ENCODE measurements at regions not wholly inside any gene's neighbourhood (a gene's known extent, or its start where the extent isn't known, plus 50 kb on each side); places are given as distances from the start of the nearest gene placed in this dataset.

DNA sequence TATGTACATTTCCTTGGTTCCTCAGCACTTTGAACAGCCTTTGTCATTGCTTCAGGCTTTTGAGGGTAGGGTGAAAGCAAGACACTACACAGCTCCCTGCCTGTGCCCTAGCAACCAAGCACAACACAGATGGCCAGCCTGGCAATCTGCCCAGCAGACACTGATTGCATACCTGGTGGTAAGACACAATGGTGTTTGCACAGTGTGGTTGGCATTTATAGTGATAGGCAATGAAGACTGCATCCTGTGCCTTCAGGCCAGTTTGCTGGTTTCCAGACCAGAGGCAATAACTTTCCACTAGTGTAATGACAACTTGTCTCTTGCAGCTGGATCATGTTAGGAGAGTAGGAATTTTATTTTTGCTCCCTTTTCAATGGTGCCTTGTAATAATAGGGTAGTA is 144.5 kb upstream of the TNC start:
- H3K9me3 ChIP-seq (ENCODE audit: control insufficient read depth, low read length), result no peaks in the 10 kb centered on the region
- no peaks in the 10 kb centered on the region for H3K36me3 ChIP-seq (ENCODE audit: control insufficient read depth, insufficient read depth, low read length, severe bottlenecking)
- DNase-seq (ENCODE audit: low read depth), result peak; percentile 57
- peaks cover 56% of the 10 kb centered on the region for H3K4me1 ChIP-seq (ENCODE audit: control insufficient read depth, insufficient read depth, low read length)
- no peaks in the 10 kb centered on the region for H3K27me3 ChIP-seq (replicated peaks; ENCODE audit: control insufficient read depth, insufficient read depth, low read length)
- H3K9ac ChIP-seq (ENCODE audit: low read length), result no peak overlapping the region
- H3K4me3 ChIP-seq (ENCODE audit: low read length), result no peak overlapping the region

DNA sequence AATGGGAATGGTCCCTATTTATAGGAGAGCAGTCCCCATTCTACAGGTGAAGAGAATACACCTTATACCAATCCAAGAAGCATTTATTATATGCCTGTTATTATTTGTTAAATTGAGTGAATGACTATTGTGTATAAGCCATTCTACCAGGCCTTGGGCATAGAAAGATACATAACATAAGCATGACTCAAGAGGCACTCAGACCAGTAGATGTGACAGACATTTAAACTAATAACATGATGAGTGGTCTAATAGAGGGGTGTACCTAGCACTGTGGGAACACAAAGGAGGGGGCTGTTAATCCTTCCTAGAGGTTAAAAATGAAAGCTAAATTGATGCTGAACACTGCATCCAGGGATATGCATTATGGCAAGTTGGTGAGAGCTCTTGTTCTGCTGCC is 145.0 kb upstream of the TNC start:
- Histone ChIP-seq H3K36me3 (ENCODE audit: control insufficient read depth, insufficient read depth, low read length, severe bottlenecking) (no peaks in the 10 kb centered on the region), H3K9ac (ENCODE audit: low read length) (peak overlapping the region; percentile 2), H3K27me3 (replicated peaks; ENCODE audit: control insufficient read depth, insufficient read depth, low read length) (no peaks in the 10 kb centered on the region), H3K4me1 (ENCODE audit: control insufficient read depth, insufficient read depth, low read length) (peaks cover 56% of the 10 kb centered on the region), H3K9me3 (ENCODE audit: control insufficient read depth, low read length) (no peaks in the 10 kb centered on the region), H3K4me3 (ENCODE audit: low read length) (no peak overlapping the region)
- DNase-seq (ENCODE audit: low read depth), result no peak

DNA sequence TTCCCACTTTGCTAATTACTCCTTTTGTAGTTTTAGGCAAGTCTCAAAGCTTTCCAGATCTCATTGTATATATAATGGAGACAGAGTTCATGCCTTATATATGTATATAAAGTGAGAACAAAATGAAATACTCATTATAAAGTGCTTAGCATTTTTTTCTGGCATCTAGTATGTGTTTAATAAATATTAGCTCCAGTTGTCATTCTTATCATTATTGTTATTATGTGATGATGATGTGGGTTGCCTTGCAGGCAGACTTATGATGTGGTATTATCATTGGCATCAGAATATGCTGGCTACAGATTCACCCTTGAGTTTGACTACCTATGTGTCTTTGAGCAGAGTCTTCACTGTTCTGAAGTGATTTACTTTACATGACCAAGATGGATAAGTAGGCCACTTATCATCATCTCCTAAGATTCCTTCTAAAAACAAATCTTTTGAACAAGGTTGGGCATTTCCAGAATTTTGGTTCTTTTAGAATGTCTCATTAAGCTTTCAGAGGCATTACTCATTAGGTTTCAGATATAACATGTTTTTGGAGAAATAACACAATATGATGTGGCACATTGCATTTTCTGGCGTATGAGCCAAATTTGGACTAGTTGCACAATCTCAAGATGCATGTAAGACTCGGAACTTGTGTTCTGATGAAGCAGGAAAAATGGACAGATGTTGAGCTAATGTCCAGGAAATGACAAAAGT is 145.6 kb upstream of the TNC start:
- peak overlapping the region; percentile 2 for H3K9ac ChIP-seq (ENCODE audit: low read length)
- no peaks in the 10 kb centered on the region for H3K27me3 ChIP-seq (replicated peaks; ENCODE audit: control insufficient read depth, insufficient read depth, low read length)
- H3K9me3 ChIP-seq (ENCODE audit: control insufficient read depth, low read length), result no peaks in the 10 kb centered on the region
- peak; percentile 71 for DNase-seq (ENCODE audit: low read depth)
- H3K4me3 ChIP-seq (ENCODE audit: low read length), result no peak overlapping the region
- H3K4me1 ChIP-seq (ENCODE audit: control insufficient read depth, insufficient read depth, low read length), result peaks cover 56% of the 10 kb centered on the region
- H3K36me3 ChIP-seq (ENCODE audit: control insufficient read depth, insufficient read depth, low read length, severe bottlenecking), result no peaks in the 10 kb centered on the region

DNA sequence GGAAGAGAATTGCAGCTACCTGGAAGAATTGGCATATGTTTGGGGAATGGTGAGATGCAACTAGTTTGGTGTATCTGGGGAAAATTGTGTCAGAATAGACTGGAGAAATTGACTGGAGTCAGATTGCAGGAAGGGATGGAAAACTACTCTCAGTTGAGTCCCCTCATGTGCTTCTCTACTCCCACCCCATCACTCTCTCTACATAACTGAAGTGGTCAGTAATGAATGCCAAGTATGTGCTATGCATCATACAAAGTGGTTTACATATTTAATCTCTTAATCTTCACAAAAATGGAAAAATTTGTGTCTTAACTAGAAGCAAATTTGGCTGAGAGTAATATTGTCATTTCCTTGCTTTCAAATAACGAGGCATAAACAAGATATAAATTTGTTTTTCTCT is 146.4 kb upstream of the TNC start:
- no peaks in the 10 kb centered on the region for H3K36me3 ChIP-seq (ENCODE audit: control insufficient read depth, insufficient read depth, low read length, severe bottlenecking)
- H3K27me3 ChIP-seq (replicated peaks; ENCODE audit: control insufficient read depth, insufficient read depth, low read length), result no peaks in the 10 kb centered on the region
- H3K4me1 ChIP-seq (ENCODE audit: control insufficient read depth, insufficient read depth, low read length), result peaks cover 56% of the 10 kb centered on the region
- H3K4me3 ChIP-seq (ENCODE audit: low read length), result no peak overlapping the region
- peak overlapping the region; percentile 80 for H3K9ac ChIP-seq (ENCODE audit: low read length)
- DNase-seq (ENCODE audit: low read depth), result peak; percentile 64
- no peaks in the 10 kb centered on the region for H3K9me3 ChIP-seq (ENCODE audit: control insufficient read depth, low read length)

DNA sequence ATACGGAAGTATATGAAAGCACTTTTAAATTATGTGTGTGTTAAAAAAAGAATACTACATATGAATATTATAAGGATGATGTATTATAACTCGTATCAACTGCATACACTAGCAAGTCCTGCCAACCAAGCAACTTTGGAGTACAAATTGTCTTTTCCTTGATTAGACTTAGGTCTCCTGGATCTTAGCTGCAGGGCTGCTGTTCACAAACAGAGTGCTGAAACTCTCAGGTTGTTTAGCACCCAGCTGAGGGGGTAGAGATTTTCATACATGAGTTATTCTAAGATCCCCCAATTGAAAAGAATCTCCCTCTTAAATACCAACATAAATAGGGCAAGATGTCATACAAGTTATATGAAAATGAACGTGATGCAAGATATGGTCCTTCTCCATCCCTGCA is 149.8 kb upstream of the TNC start:
- no peak overlapping the region for H3K4me3 ChIP-seq (ENCODE audit: low read length)
- no peak overlapping the region for H3K9ac ChIP-seq (ENCODE audit: low read length)
- peaks cover 40% of the 10 kb centered on the region for H3K4me1 ChIP-seq (ENCODE audit: control insufficient read depth, insufficient read depth, low read length)
- DNase-seq (ENCODE audit: low read depth), result peak; percentile 42
- H3K36me3 ChIP-seq (ENCODE audit: control insufficient read depth, insufficient read depth, low read length, severe bottlenecking), result no peaks in the 10 kb centered on the region
- H3K27me3 ChIP-seq (replicated peaks; ENCODE audit: control insufficient read depth, insufficient read depth, low read length), result no peaks in the 10 kb centered on the region
- H3K9me3 ChIP-seq (ENCODE audit: control insufficient read depth, low read length), result no peaks in the 10 kb centered on the region

DNA sequence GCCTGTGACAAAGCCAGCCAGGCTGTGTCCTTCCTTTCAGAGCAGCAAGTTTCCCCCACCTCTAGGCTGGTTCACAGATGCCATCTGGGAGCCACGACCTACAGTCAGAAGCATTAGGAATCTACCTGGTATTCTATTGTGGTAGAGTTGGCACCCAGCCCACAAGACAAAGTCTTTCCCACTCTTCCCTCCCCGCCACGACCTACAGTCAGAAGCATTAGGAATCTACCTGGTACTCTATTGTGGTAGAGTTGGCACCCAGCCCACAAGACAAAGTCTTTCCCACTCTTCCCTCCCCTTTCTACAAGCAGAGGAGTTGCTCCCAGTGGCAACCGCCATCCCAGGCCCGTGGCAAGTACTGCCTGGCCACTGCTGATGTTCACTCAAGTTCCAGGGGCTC is 157.8 kb upstream of the TNC start:
- Histone ChIP-seq H3K4me1 (ENCODE audit: control insufficient read depth, insufficient read depth, low read length) (peaks cover 10% of the 10 kb centered on the region), H3K9me3 (ENCODE audit: control insufficient read depth, low read length) (no peaks in the 10 kb centered on the region), H3K4me3 (ENCODE audit: low read length) (no peak overlapping the region), H3K9ac (ENCODE audit: low read length) (no peak overlapping the region), H3K27me3 (replicated peaks; ENCODE audit: control insufficient read depth, insufficient read depth, low read length) (no peaks in the 10 kb centered on the region), H3K36me3 (ENCODE audit: control insufficient read depth, insufficient read depth, low read length, severe bottlenecking) (no peaks in the 10 kb centered on the region)
- no peak for DNase-seq (ENCODE audit: low read depth)

DNA sequence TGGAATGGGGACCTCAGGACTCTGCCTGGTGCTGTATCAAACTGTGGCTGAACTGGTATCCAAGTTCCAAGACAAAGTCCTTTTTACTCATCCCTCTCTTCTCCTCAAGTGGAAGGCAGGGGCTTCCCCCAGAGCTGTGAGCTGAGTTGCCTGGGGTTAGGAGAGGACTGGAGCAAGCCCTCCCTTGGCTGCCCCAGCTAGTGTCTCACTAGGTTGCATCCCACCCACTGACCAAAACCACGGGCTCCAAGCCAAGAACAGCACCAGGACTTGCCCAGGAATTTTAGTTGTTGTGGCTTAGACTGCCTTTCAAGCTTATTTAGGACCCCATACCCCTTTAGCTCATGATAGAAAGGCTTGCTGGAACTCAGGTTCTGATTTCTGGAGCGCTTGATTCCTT is 158.7 kb upstream of the TNC start:
- Histone ChIP-seq H3K27me3 (replicated peaks; ENCODE audit: control insufficient read depth, insufficient read depth, low read length) (no peaks in the 10 kb centered on the region), H3K4me3 (ENCODE audit: low read length) (no peak overlapping the region), H3K9ac (ENCODE audit: low read length) (no peak overlapping the region), H3K4me1 (ENCODE audit: control insufficient read depth, insufficient read depth, low read length) (peaks cover 10% of the 10 kb centered on the region), H3K9me3 (ENCODE audit: control insufficient read depth, low read length) (no peaks in the 10 kb centered on the region), H3K36me3 (ENCODE audit: control insufficient read depth, insufficient read depth, low read length, severe bottlenecking) (no peaks in the 10 kb centered on the region)
- peak; percentile 19 for DNase-seq (ENCODE audit: low read depth)

DNA sequence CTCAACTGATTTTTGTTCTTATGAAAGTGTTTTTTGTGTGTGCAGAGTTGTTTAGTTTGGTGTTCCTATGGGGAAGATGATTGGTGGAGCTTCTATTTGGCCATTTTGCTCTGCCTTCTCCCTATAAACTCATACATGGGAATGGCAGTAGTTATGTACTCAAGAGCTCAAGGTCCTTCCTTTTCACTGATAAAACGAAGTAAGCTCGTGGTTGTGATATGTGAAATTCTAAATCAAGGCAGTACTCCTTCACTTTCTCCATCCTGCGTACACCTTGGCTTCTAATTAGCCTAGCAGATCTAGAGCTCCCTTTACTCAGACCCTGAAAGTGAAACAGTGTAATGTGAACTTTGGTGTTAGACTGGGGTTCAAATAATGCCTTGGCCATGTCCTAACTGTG is 159.3 kb upstream of the TNC start:
- Histone ChIP-seq H3K27me3 (replicated peaks; ENCODE audit: control insufficient read depth, insufficient read depth, low read length) (no peaks in the 10 kb centered on the region), H3K4me1 (ENCODE audit: control insufficient read depth, insufficient read depth, low read length) (peaks cover 10% of the 10 kb centered on the region), H3K9me3 (ENCODE audit: control insufficient read depth, low read length) (no peaks in the 10 kb centered on the region), H3K9ac (ENCODE audit: low read length) (no peak overlapping the region), H3K36me3 (ENCODE audit: control insufficient read depth, insufficient read depth, low read length, severe bottlenecking) (no peaks in the 10 kb centered on the region), H3K4me3 (ENCODE audit: low read length) (no peak overlapping the region)
- no peak for DNase-seq (ENCODE audit: low read depth)

DNA sequence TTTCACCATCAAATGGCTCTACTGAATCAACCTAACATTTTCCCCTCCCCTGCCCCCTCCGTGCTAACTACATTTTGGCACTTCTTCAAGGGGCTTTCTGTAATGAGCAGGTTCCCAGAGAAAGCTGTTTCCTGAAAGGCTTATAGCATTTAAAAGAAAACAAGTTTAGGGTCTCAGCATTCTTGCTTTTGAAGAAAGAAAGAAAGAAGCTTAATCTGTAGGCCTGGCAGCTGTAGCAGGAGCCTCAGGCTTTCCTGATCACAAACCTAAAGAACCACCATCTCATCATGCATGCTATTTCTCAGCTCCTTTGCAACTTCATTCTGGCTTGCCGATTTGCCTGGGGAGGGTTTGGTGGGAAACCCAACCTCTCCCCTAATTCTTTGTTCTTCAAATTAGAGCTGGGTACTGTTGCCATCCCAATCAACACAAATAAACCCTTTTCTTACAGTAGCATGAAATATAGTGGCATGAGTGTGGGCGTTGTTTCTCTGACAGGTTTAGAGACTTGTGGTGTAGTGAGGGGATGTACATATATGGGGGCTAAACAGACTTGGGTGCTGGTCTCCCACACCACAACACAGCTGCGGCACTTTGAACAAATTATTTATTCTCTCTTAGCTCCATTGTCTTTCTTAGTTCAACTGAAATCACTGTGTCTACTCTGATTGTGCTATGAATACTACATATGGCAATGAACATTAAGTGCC is 160.5 kb upstream of the TNC start:
- H3K36me3 ChIP-seq (ENCODE audit: control insufficient read depth, insufficient read depth, low read length, severe bottlenecking), result no peaks in the 10 kb centered on the region
- peaks cover 10% of the 10 kb centered on the region for H3K4me1 ChIP-seq (ENCODE audit: control insufficient read depth, insufficient read depth, low read length)
- H3K9me3 ChIP-seq (ENCODE audit: control insufficient read depth, low read length), result no peaks in the 10 kb centered on the region
- DNase-seq (ENCODE audit: low read depth), result no peak
- no peak overlapping the region for H3K9ac ChIP-seq (ENCODE audit: low read length)
- no peak overlapping the region for H3K4me3 ChIP-seq (ENCODE audit: low read length)
- H3K27me3 ChIP-seq (replicated peaks; ENCODE audit: control insufficient read depth, insufficient read depth, low read length), result no peaks in the 10 kb centered on the region

DNA sequence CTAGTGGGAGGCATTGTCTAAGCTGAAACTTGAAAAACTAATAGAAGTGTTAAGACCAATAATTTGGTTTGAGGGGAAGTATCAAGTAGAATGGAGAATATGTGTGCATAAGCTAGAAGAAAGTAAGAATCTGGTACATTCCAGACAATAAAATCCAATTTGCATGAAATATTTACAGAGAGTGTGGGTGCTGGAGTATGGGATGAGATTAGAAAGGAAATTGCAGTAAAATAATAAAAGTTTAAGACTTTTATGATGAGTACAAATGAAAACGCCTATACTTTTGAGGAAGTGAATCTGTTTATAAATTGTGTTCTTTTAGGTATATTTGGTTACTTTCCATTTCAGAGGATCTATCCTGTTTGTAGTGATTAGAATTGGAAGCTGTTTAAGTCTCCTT is 165.4 kb upstream of the TNC start:
- Histone ChIP-seq H3K4me1 (ENCODE audit: control insufficient read depth, insufficient read depth, low read length) (peaks cover 19% of the 10 kb centered on the region), H3K27me3 (replicated peaks; ENCODE audit: control insufficient read depth, insufficient read depth, low read length) (no peaks in the 10 kb centered on the region), H3K36me3 (ENCODE audit: control insufficient read depth, insufficient read depth, low read length, severe bottlenecking) (no peaks in the 10 kb centered on the region), H3K4me3 (ENCODE audit: low read length) (no peak overlapping the region), H3K9me3 (ENCODE audit: control insufficient read depth, low read length) (no peaks in the 10 kb centered on the region), H3K9ac (ENCODE audit: low read length) (no peak overlapping the region)
- no peak for DNase-seq (ENCODE audit: low read depth)

DNA sequence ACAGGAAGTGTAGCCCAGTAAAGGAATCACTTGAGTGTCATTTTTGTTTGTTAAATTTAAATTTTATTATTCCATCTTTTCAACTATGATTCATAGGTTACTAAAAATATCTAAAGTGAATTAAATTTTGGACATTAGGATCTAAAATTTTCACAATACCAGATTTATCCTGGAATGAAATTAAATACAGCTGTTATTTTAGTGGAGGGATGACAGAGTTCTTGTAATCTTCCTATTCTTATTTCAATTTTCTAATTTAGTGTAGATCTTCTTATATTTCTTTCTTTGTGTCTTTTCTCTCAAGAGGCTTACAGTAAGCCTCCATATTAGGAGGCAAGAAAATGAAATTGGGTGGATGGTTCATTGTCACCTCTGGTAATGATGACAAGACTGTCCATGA is 167.9 kb upstream of the TNC start:
- peak; percentile 38 for DNase-seq (ENCODE audit: low read depth)
- Histone ChIP-seq H3K4me3 (ENCODE audit: low read length) (peak overlapping the region; percentile 1), H3K27me3 (replicated peaks; ENCODE audit: control insufficient read depth, insufficient read depth, low read length) (no peaks in the 10 kb centered on the region), H3K9me3 (ENCODE audit: control insufficient read depth, low read length) (no peaks in the 10 kb centered on the region), H3K4me1 (ENCODE audit: control insufficient read depth, insufficient read depth, low read length) (peaks cover 29% of the 10 kb centered on the region), H3K9ac (ENCODE audit: low read length) (peak overlapping the region; percentile 38), H3K36me3 (ENCODE audit: control insufficient read depth, insufficient read depth, low read length, severe bottlenecking) (no peaks in the 10 kb centered on the region)
